Head of caudate nucleus (tissue), 42 donors: ENCODE measurements at regions not wholly inside any gene's neighbourhood (a gene's known extent, or its start where the extent isn't known, plus 50 kb on each side); places are given as distances from the start of the nearest gene placed in this dataset.

Experiments
- DNase-seq, 42 donors: peaks; one replicate each; pipeline versions ENCODE4 v3.0.0 to v3.0.0-alpha.2; 2020 to 2021; ENCODE audit warnings: mixed read lengths in 7 of 42
- intact Hi-C: fragments of 100-400 bp; cut with DNase I; formaldehyde crosslinking; loops from one replicate; pipeline ENCODE4 v1.15.0; 2022

- DNase-seq = peak in 16 of 42 donors; percentile 4 to 37 (median 19)
- intact Hi-C loops = no loop called here
These were observed 88.2 kb upstream of the CAMK2D start for GRCh38 chr4:113849771-113850170.

- intact Hi-C loops = no loop called here
- DNase-seq = no peak
These were observed 86.2 kb upstream of the CAMK2D start for GRCh38 chr4:113847710-113848109.

- intact Hi-C loops = no loop called here
- no peak for DNase-seq
These were observed 84.9 kb upstream of the CAMK2D start for GRCh38 chr4:113846433-113846832.

GRCh38 chr4:113845138-113845537 is 83.6 kb upstream of the CAMK2D start:
- DNase-seq = no peak
- intact Hi-C loops = no loop called here

GRCh38 chr4:113844369-113844768 is 82.8 kb upstream of the CAMK2D start:
- DNase-seq = no peak
- intact Hi-C loops = no loop called here

GRCh38 chr4:113840861-113841260 is 79.3 kb upstream of the CAMK2D start:
- intact Hi-C loops = no loop called here
- no peak for DNase-seq

- DNase-seq = no peak
- intact Hi-C loops = no loop called here
These were observed 76.9 kb upstream of the CAMK2D start for GRCh38 chr4:113838460-113838859.

- intact Hi-C loops = no loop called here
- peak in 1 of 42 donors; percentile 11 for DNase-seq
These were observed 75.9 kb upstream of the CAMK2D start for GRCh38 chr4:113837397-113837796.

- intact Hi-C loops = no loop called here
- no peak for DNase-seq
These were observed 73.5 kb upstream of the CAMK2D start for GRCh38 chr4:113835005-113835404.

- intact Hi-C loops = no loop called here
- no peak for DNase-seq
These were observed 72.8 kb upstream of the CAMK2D start for GRCh38 chr4:113834298-113834697.

- DNase-seq = no peak
- intact Hi-C loops = no loop called here
These were observed 71.3 kb upstream of the CAMK2D start for GRCh38 chr4:113832803-113833202.

GRCh38 chr4:113831457-113831856 is 69.9 kb upstream of the CAMK2D start:
- intact Hi-C loops = no loop called here
- DNase-seq = no peak

GRCh38 chr4:113828702-113829101 is 67.2 kb upstream of the CAMK2D start:
- intact Hi-C loops = no loop called here
- no peak for DNase-seq

- no peak for DNase-seq
- intact Hi-C loops = no loop called here
These were observed 65.7 kb upstream of the CAMK2D start for GRCh38 chr4:113827285-113827684.

- intact Hi-C loops = no loop called here
- DNase-seq = no peak
These were observed 64.9 kb upstream of the CAMK2D start for GRCh38 chr4:113826421-113826820.

GRCh38 chr4:113825272-113825671 is 63.7 kb upstream of the CAMK2D start:
- DNase-seq = peak in 1 of 42 donors; percentile 9
- intact Hi-C loops = no loop called here

GRCh38 chr4:113824396-113824795 is 62.9 kb upstream of the CAMK2D start:
- intact Hi-C loops = no loop called here
- no peak for DNase-seq

- DNase-seq = no peak
- intact Hi-C loops = no loop called here
These were observed 61.7 kb upstream of the CAMK2D start for GRCh38 chr4:113823291-113823659.

- intact Hi-C loops = no loop called here
- no peak for DNase-seq
These were observed 61.2 kb upstream of the CAMK2D start for GRCh38 chr4:113822555-113823290.

- DNase-seq = no peak
- intact Hi-C loops = no loop called here
These were observed 60.3 kb upstream of the CAMK2D start for GRCh38 chr4:113821856-113822255.

GRCh38 chr4:113820108-113820507 is 58.6 kb upstream of the CAMK2D start:
- no peak for DNase-seq
- intact Hi-C loops = no loop called here

- intact Hi-C loops = no loop called here
These were observed 54.3 kb upstream of the CAMK2D start for GRCh38 chr4:113815826-113816225.

More at GRCh38 chr4:113815826-113816225, 54.3 kb upstream of the CAMK2D start:
- DNase-seq = no peak
